NCI-H524 treated with DMSO at 0.1 percent for 48 hours (cell line): ENCODE measurements at regions not wholly inside any gene's neighbourhood (a gene's known extent, or its start where the extent isn't known, plus 50 kb on each side); places are given as distances from the start of the nearest gene placed in this dataset.
"Not testable (repeated sequence)": the region's sequence is repeated elsewhere in the genome, so short reads cannot be mapped to it uniquely, and the experiment has no call there.

Source experiments
- DNase-seq: peaks from one replicate; lab custom pipeline; 2025; lab: John Stamatoyannopoulos, UW

DNA sequence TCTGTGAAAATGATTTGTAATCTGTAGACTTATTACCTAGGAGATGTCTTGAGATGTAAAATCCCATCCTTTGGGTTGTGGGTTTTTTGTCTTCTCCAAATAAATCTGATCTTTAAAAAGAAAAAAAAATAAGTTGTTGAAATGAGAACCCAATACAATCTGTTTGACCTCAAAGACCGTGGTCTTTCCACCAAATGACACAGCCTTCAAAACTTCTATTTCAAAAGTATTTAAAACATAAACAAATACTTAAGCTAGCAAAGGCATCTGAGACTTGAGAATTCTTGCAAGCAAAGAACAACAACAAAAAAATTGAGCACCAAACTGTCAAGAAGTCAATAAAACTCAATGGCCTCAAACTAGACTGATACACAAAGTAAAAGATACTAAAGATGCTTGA lies 67.9 kb upstream of the HECW1 start:
- no peak for DNase-seq

DNA sequence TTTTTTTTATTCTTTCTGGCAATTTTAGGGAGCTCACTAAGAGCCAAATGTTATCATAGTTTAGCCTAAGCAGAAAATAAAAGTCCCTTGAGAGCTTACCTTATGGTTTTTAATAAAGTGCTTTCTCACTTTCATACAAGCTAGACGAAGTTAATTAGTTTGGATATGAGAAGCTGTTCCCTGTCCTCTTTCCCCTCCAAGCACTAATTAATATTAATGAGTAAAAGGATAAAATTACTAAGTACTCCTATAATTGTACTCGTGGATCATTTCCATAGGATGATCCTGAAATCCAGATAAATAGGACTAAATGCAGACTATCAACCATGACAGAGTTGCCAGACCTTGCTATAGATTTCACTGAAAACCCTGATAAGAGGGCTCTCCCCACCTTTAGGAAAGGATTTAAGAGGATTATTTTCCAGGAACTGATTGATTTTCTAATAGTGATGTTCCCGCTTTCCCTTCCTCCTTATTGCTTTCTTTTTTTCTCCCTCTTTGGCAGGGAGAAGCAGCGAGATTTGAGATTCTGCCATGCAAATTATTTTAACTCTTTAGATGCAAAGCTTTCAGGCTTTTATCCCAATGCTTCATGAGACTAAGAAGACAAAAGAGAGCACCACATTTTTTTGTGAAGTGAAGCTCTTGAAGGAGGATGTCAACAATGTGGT lies 58.3 kb upstream of the HECW1 start:
- peak; percentile 5 for DNase-seq

DNA sequence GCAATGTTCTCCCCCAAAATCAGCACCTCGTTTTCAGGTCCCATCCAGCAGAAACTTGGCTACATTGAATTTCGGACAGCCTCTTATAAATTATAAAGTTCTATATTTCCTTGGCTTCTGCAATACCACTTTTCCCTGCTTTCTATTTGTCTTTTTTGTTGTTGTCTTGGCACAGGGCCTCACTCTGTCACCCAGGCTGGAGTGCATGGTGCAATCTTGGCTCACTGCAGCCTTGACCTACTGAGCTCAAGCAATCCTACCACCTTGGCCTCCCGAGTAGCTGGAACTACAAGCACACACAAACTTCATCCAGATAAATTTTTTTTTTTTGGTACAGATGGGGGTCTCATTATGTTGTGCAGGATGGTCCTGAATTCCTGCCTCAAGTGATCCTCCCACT lies 55.3 kb upstream of the HECW1 start:
- DNase-seq, result no peak

DNA sequence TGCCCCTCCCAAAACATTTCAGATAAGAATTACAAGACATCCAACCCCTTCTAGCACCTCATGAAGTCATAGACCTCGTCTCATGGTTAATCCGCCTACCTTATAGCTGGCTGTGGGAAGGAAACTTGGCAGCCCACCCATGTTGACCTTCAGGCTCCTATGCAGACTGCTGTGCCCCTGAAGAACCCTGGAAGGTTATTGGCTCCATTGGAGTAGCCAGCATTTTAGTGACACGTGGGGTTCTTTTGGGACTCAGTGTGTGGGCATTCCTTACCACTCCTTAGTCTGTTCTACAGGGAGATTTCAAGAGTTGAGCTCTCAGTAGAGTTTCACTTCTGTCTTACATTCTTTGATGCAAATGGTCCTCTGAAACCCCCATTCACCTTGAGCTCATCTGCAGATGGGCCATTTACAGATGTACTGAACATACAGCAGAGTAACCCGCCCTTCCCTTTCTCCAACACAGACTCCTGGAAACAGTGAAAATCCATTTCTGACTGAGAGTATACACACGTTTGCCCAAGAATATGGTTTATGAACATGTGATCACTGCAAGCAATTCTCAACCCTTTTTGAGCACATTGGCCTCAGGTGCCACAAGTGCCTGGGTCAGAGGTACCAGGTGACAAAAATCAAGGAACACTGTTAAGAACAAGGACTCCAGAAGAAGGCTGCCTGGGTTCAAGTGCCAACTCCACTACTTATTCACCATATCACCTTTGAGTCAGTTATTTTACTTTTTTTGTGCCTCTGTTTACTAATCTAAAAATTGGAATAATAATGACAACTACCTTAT lies 54.0 kb upstream of the HECW1 start:
- no peak for DNase-seq

DNA sequence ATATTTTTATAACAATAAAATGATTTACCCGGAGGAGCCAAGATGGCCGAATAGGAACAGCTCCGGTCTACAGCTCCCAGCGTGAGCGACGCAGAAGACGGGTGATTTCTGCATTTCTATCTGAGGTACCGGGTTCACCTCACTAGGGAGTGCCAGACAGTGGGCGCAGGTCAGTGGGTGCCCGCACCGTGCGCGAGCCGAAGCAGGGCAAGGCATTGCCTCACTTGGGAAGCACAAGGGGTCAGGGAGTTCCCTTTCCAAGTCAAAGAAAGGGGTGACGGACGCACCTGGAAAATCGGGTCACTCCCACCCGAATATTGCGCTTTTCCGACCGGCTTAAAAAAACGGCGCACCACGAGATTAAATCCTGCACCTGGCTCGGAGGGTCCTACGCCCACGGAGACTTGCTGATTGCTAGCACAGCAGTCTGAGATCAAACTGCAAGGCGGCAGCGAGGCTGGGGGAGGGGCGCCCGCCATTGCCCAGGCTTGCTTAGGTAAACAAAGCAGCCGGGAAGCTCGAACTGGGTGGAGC lies 53.3 kb upstream of the HECW1 start:
- DNase-seq, result not testable (repeated sequence)
